RCC 7860 (cell line): ENCODE measurements at regions not wholly inside any gene's neighbourhood (a gene's known extent, or its start where the extent isn't known, plus 50 kb on each side); places are given as distances from the start of the nearest gene placed in this dataset.
"Not testable (repeated sequence)": the region's sequence is repeated elsewhere in the genome, so short reads cannot be mapped to it uniquely, and the experiment has no call there.

Source experiments
- DNase-seq: peaks from one replicate; pipeline ENCODE4 v3.0.0-alpha.2; 2015; ENCODE audit warnings: low spot score
- FAIRE-seq: peaks from 2 replicates; lab custom pipeline; 2012; peaks lifted over from hg19 to GRCh38; lab: Jason Lieb, UNC

GRCh38 chr6:98014442-98015201 is 731.6 kb upstream of the MMS22L start:
- FAIRE-seq (no peak), DNase-seq (no peak)

- DNase-seq, result no peak
- no peak for FAIRE-seq
These were observed 733.5 kb upstream of the MMS22L start for GRCh38 chr6:98016565-98016964.

GRCh38 chr6:98020222-98020621 is 737.2 kb upstream of the MMS22L start:
- FAIRE-seq (no peak), DNase-seq (no peak)

- no peak for DNase-seq
- FAIRE-seq, result no peak
These were observed 741.3 kb upstream of the MMS22L start for GRCh38 chr6:98024359-98024758.

- DNase-seq (no peak), FAIRE-seq (no peak)
These were observed 744.9 kb upstream of the MMS22L start for GRCh38 chr6:98027898-98028297.

GRCh38 chr6:98033617-98034016 is 750.6 kb upstream of the MMS22L start:
- no peak for DNase-seq
- FAIRE-seq, result no peak

- no peak for DNase-seq
- FAIRE-seq, result no peak
These were observed 753.4 kb upstream of the MMS22L start for GRCh38 chr6:98036344-98036923.

GRCh38 chr6:98037571-98037970 is 754.6 kb upstream of the MMS22L start:
- no peak for FAIRE-seq
- no peak for DNase-seq

- FAIRE-seq, result no peak
- DNase-seq, result no peak
These were observed 756.4 kb upstream of the MMS22L start for GRCh38 chr6:98039443-98039842.

- no peak for FAIRE-seq
These were observed 757.0 kb upstream of the MMS22L start for GRCh38 chr6:98039904-98040607.

GRCh38 chr6:98041056-98041455 is 758.0 kb upstream of the MMS22L start:
- no peak for FAIRE-seq
- no peak for DNase-seq

More at GRCh38 chr6:98039904-98040607, 757.0 kb upstream of the MMS22L start:
- DNase-seq, result no peak

- no peak for DNase-seq
- no peak for FAIRE-seq
These were observed 758.9 kb upstream of the MMS22L start for GRCh38 chr6:98041921-98042320.

GRCh38 chr6:98044151-98044561 is 761.1 kb upstream of the MMS22L start:
- FAIRE-seq, result no peak
- no peak for DNase-seq

GRCh38 chr6:98044791-98045470 is 761.9 kb upstream of the MMS22L start:
- DNase-seq, result no peak

GRCh38 chr6:98047164-98047563 is 764.1 kb upstream of the MMS22L start:
- no peak for FAIRE-seq
- DNase-seq, result no peak

More at GRCh38 chr6:98044791-98045470, 761.9 kb upstream of the MMS22L start:
- FAIRE-seq, result no peak

- FAIRE-seq (no peak), DNase-seq (no peak)
These were observed 764.9 kb upstream of the MMS22L start for GRCh38 chr6:98047871-98048270.

GRCh38 chr6:98054453-98054852 is 771.4 kb upstream of the MMS22L start:
- DNase-seq, result no peak
- no peak for FAIRE-seq

- DNase-seq (no peak), FAIRE-seq (no peak)
These were observed 773.9 kb upstream of the MMS22L start for GRCh38 chr6:98056955-98057354.

GRCh38 chr6:98067375-98067774 is 767.0 kb upstream of the POU3F2 start:
- FAIRE-seq, result no peak
- no peak for DNase-seq

- not testable (repeated sequence) for FAIRE-seq, DNase-seq
These were observed 745.8 kb upstream of the POU3F2 start for GRCh38 chr6:98088537-98088936.

GRCh38 chr6:98092331-98092730 is 742.0 kb upstream of the POU3F2 start:
- no peak for FAIRE-seq
- DNase-seq, result no peak
